MM.1S (cell line): ENCODE measurements at regions not wholly inside any gene's neighbourhood (a gene's known extent, or its start where the extent isn't known, plus 50 kb on each side); places are given as distances from the start of the nearest gene placed in this dataset.

ENCODE experiments used
- DNase-seq: peaks from one replicate; pipeline ENCODE4 v3.0.0-alpha.2; 2015
- H2AFZ ChIP-seq: fragments of 300-600 bp; sonication (generic); 2 replicates; pipeline ENCODE4 v1.6.0; 2016; ENCODE audit warnings: antibody characterized with exemption, low read length
- H3F3A ChIP-seq: fragments of 300-600 bp; sonication (generic); 2 replicates; pipeline ENCODE4 v1.6.1; 2016; ENCODE audit warnings: mild to moderate bottlenecking, antibody characterized with exemption, low read length, moderate library complexity, mixed read lengths; ENCODE audit not compliant: insufficient read depth
- H3K27ac ChIP-seq: fragments of 300-600 bp; sonication (generic); 2 replicates; pipeline ENCODE4 v1.5.1; 2016; ENCODE audit warnings: mild to moderate bottlenecking, low read length
- H3K27me3 ChIP-seq: fragments of 300-600 bp; sonication (generic); replicated peaks from 2 replicates; pipeline ENCODE4 v1.6.0; 2016; ENCODE audit warnings: low read length; ENCODE audit not compliant: insufficient read depth
- H3K36me3 ChIP-seq: fragments of 300-600 bp; sonication (generic); replicated peaks from 2 replicates; pipeline ENCODE4 v1.6.1; 2016; ENCODE audit warnings: mild to moderate bottlenecking, low read length, mixed read lengths; ENCODE audit not compliant: insufficient read depth
- H3K4me1 ChIP-seq: fragments of 300-600 bp; sonication (generic); 2 replicates; pipeline ENCODE4 v1.6.1; 2016; ENCODE audit warnings: low read length, mixed read lengths
- H3K4me2 ChIP-seq: fragments of 300-600 bp; sonication (generic); 2 replicates; pipeline ENCODE4 v1.6.0; 2016; ENCODE audit warnings: low read depth, low read length
- H3K4me3 ChIP-seq: fragments of 300-600 bp; sonication (generic); 2 replicates; pipeline ENCODE4 v1.5.1; 2016; ENCODE audit warnings: low read length, mixed read lengths
- H3K79me2 ChIP-seq: fragments of 300-600 bp; sonication (generic); 2 replicates; pipeline ENCODE4 v1.6.1; 2016; ENCODE audit warnings: mixed run types, low read length, mixed read lengths
- H3K9ac ChIP-seq: fragments of 300-600 bp; sonication (generic); 2 replicates; pipeline ENCODE4 v1.6.1; 2016; ENCODE audit warnings: low read length, mixed read lengths
- H3K9me2 ChIP-seq: fragments of 300-600 bp; sonication (generic); replicated peaks from 2 replicates; pipeline ENCODE4 v1.6.1; 2016; ENCODE audit warnings: mild to moderate bottlenecking, low read length, mixed read lengths; ENCODE audit not compliant: insufficient read depth
- H3K9me3 ChIP-seq: fragments of 300-600 bp; sonication (generic); replicated peaks from 2 replicates; pipeline ENCODE4 v1.6.1; 2016; ENCODE audit warnings: mild to moderate bottlenecking, low read length, mixed read lengths; ENCODE audit not compliant: insufficient read depth
- H4K20me1 ChIP-seq: fragments of 300-600 bp; sonication (generic); 2 replicates; pipeline ENCODE4 v1.6.1; 2016; ENCODE audit warnings: mild to moderate bottlenecking, low read length, moderate library complexity, mixed read lengths; ENCODE audit not compliant: insufficient read depth
- EZH2 ChIP-seq: fragments of 300-600 bp; sonication (generic); optimal IDR thresholded peaks from 2 replicates; pipeline ENCODE3; 2017; ENCODE audit warnings: low read depth, mild to moderate bottlenecking, antibody characterized with exemption, low read length, mixed read lengths
- EZH2phosphoT487 ChIP-seq: fragments of 300-600 bp; sonication (generic); IDR thresholded peaks from 2 replicates; pipeline ENCODE4 v1.6.1; 2018; ENCODE audit warnings: antibody characterized with exemption, low read length
- TF ChIP-seq, protein P1 (sequence below): fragments of 300-600 bp; sonication (generic); IDR thresholded peaks from 2 replicates; pipeline ENCODE4 v1.5.1; 2016; ENCODE audit warnings: antibody characterized with exemption, low read length, mixed read lengths

DNA sequence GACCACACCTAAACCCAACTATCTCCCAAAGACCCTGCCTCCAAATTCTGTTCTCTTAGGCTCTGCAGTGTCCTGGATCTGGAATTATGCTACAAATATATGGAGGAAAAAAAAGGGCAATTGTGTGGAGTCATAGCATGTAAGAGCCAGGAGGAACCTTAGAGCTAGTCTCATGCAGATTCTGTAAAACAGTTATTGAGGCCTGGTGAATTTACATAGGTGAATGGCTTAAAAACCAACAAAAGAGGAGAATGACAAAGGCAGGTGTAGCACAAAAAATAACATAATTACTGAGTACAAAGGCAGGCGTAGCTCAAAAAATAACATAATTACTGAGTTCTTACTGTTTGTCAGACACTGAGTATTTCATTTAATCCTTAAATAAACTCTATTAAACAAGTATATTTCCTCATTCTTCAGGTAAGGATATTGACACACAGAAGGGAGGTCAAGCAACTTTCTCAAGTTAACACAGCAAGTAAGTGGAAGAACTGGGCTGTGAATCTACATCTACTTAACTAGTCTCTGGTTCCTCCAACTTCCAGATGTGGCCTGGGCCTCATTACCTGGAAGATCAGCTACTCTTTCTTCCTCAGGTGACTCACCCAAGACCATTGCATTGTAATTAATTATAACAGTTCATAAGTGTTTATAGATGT lies 938.9 kb upstream of the TENM4 start:
- H3K9me2 ChIP-seq: no peaks in the 10 kb centered on the region
- H3K9me3 ChIP-seq: no peaks in the 10 kb centered on the region
- H3K27me3 ChIP-seq: no peaks in the 10 kb centered on the region
- no peak for DNase-seq
- no peaks in the 10 kb centered on the region for H3K36me3 ChIP-seq
- TF ChIP-seq, protein P1, sequence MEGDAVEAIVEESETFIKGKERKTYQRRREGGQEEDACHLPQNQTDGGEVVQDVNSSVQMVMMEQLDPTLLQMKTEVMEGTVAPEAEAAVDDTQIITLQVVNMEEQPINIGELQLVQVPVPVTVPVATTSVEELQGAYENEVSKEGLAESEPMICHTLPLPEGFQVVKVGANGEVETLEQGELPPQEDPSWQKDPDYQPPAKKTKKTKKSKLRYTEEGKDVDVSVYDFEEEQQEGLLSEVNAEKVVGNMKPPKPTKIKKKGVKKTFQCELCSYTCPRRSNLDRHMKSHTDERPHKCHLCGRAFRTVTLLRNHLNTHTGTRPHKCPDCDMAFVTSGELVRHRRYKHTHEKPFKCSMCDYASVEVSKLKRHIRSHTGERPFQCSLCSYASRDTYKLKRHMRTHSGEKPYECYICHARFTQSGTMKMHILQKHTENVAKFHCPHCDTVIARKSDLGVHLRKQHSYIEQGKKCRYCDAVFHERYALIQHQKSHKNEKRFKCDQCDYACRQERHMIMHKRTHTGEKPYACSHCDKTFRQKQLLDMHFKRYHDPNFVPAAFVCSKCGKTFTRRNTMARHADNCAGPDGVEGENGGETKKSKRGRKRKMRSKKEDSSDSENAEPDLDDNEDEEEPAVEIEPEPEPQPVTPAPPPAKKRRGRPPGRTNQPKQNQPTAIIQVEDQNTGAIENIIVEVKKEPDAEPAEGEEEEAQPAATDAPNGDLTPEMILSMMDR: no peak
- no peak for TF ChIP-seq EZH2
- H3K27ac ChIP-seq: no peak overlapping the region
- H3K4me3 ChIP-seq: no peak overlapping the region
- no peaks in the 10 kb centered on the region for H3K4me1 ChIP-seq
- no peak overlapping the region for H3K9ac ChIP-seq
- H3F3A ChIP-seq: no peaks in the 10 kb centered on the region
- H4K20me1 ChIP-seq: no peaks in the 10 kb centered on the region
- H3K79me2 ChIP-seq: no peaks in the 10 kb centered on the region
- no peak overlapping the region for H3K4me2 ChIP-seq
- no peak overlapping the region for H2AFZ ChIP-seq

GRCh38 chr11:80371931-80372330 lies 931.1 kb upstream of the TENM4 start:
- no peaks in the 10 kb centered on the region for H3K79me2 ChIP-seq
- H4K20me1 ChIP-seq: no peaks in the 10 kb centered on the region
- no peak overlapping the region for H3K9ac ChIP-seq
- no peak overlapping the region for H3K27ac ChIP-seq
- H3K4me3 ChIP-seq: no peak overlapping the region
- no peaks in the 10 kb centered on the region for H3K27me3 ChIP-seq
- no peaks in the 10 kb centered on the region for H3K9me3 ChIP-seq
- H3K9me2 ChIP-seq: no peaks in the 10 kb centered on the region
- no peak for DNase-seq
- no peaks in the 10 kb centered on the region for H3F3A ChIP-seq
- TF ChIP-seq, protein P1: no peak
- no peak for TF ChIP-seq EZH2
- no peak for TF ChIP-seq EZH2phosphoT487
- H3K36me3 ChIP-seq: no peaks in the 10 kb centered on the region
- no peak overlapping the region for H3K4me2 ChIP-seq
- H3K4me1 ChIP-seq: peaks cover 7% of the 10 kb centered on the region
- no peak overlapping the region for H2AFZ ChIP-seq

DNA sequence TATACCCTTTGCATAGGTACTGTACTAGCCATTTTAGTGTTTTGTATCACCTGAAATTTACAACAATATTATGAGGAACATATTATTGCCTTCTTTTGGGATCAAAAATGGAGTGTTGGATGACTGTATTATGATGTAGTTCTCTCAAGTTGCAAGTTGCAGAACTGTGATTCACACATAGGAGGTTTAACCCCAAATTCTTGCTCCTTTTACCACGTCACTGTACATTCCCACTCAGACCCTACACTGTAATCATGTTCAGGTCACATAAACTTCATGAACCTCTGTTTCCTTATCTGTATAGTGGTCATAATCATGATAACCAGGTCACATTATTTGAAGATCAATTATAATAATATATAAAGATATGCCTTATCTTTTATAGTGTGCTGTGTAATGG lies 925.1 kb upstream of the TENM4 start:
- H3K4me1 ChIP-seq: peaks cover 10% of the 10 kb centered on the region
- H3K27me3 ChIP-seq: no peaks in the 10 kb centered on the region
- peaks cover 6% of the 10 kb centered on the region; the same call in 1 of the 2 replicates for H3F3A ChIP-seq
- no peak overlapping the region for H3K4me3 ChIP-seq
- no peaks in the 10 kb centered on the region for H4K20me1 ChIP-seq
- no peak for DNase-seq
- H2AFZ ChIP-seq: no peak overlapping the region
- no peaks in the 10 kb centered on the region for H3K9me3 ChIP-seq
- peak overlapping the region; percentile 29; the same call in 1 of the 2 replicates for H3K4me2 ChIP-seq
- no peaks in the 10 kb centered on the region for H3K9me2 ChIP-seq
- no peaks in the 10 kb centered on the region for H3K36me3 ChIP-seq
- H3K79me2 ChIP-seq: no peaks in the 10 kb centered on the region
- no peak overlapping the region for H3K9ac ChIP-seq
- TF ChIP-seq, protein P1: no peak
- no peak for TF ChIP-seq EZH2
- TF ChIP-seq EZH2phosphoT487: no peak
- H3K27ac ChIP-seq: no peak overlapping the region
